RWPE2 (cell line): ENCODE measurements at regions not wholly inside any gene's neighbourhood (a gene's known extent, or its start where the extent isn't known, plus 50 kb on each side); places are given as distances from the start of the nearest gene placed in this dataset.

Source experiments
- ATAC-seq: fragments of 200-7000 bp; cut with Tn5 transposase; 3 replicates; pipeline ENCODE4 v1.9.1; 2021; ENCODE audit warnings: low read depth
- DNase-seq: peaks from one replicate; pipeline ENCODE4 v3.0.0-alpha.2; 2020; ENCODE audit warnings: low spot score
- H3K27ac ChIP-seq: fragments of 450-650 bp; 2 replicates; pipeline ENCODE4 v1.5.1; 2017; ENCODE audit warnings: mild to moderate bottlenecking; ENCODE audit not compliant: poor library complexity, severe bottlenecking
- H3K27me3 ChIP-seq: fragments of 250-450 bp; sonication (Bioruptor Pico); 2 replicates; pipeline ENCODE4 v1.5.1; 2021; ENCODE audit warnings: mild to moderate bottlenecking, moderate library complexity; ENCODE audit not compliant: insufficient read depth, poor library complexity, severe bottlenecking
- H3K36me3 ChIP-seq: fragments of 250-450 bp; sonication (Bioruptor Pico); 2 replicates; pipeline ENCODE4 v1.5.1; 2020; ENCODE audit warnings: low read depth, mild to moderate bottlenecking, moderate library complexity
- H3K4me1 ChIP-seq: fragments of 250-450 bp; sonication (Bioruptor Pico); 2 replicates; pipeline ENCODE4 v1.5.1; 2021; ENCODE audit warnings: mild to moderate bottlenecking, moderate library complexity; ENCODE audit not compliant: insufficient read depth, poor library complexity, severe bottlenecking
- H3K4me3 ChIP-seq: fragments of 250-450 bp; sonication (Bioruptor Pico); 2 replicates; pipeline ENCODE4 v1.5.1; 2021; ENCODE audit warnings: mild to moderate bottlenecking, moderate library complexity; ENCODE audit not compliant: severe bottlenecking
- H3K9me3 ChIP-seq: fragments of 250-450 bp; sonication (Bioruptor Pico); 2 replicates; pipeline ENCODE4 v1.5.1; 2021; ENCODE audit warnings: mild to moderate bottlenecking, moderate library complexity; ENCODE audit not compliant: severe bottlenecking
- TF ChIP-seq, protein P1 (sequence below): fragments of 450-650 bp; IDR thresholded peaks from one replicate; pipeline ENCODE4 v1.5.1; 2017; ENCODE audit warnings: mild to moderate bottlenecking, moderate library complexity; ENCODE audit not compliant: poor library complexity, severe bottlenecking

DNA sequence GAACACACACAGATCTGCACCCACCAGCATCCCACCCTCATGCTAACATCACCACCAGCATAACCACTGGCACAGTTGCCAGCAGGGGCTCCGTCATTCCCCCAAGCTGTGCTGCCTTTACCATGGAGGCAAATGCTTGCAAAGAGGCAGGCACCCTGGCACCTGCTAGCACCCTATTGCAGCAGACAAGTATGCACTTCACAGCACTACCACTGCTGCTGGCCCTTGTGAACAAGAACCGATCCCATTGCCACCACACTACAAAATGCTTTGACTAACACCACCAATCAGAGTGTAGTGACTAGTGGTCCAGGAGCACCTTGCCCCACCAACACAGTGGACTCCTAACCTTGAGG lies 862.2 kb upstream of the DPPA4 start:
- DNase-seq (no peak), ATAC-seq (no peak)
- Histone ChIP-seq H3K27me3 (peaks cover 5% of the 10 kb centered on the region), H3K4me1 (no peaks in the 10 kb centered on the region), H3K4me3 (no peak overlapping the region), H3K27ac (no peak overlapping the region), H3K9me3 (no peaks in the 10 kb centered on the region), H3K36me3 (no peaks in the 10 kb centered on the region)
- TF ChIP-seq, protein P1, sequence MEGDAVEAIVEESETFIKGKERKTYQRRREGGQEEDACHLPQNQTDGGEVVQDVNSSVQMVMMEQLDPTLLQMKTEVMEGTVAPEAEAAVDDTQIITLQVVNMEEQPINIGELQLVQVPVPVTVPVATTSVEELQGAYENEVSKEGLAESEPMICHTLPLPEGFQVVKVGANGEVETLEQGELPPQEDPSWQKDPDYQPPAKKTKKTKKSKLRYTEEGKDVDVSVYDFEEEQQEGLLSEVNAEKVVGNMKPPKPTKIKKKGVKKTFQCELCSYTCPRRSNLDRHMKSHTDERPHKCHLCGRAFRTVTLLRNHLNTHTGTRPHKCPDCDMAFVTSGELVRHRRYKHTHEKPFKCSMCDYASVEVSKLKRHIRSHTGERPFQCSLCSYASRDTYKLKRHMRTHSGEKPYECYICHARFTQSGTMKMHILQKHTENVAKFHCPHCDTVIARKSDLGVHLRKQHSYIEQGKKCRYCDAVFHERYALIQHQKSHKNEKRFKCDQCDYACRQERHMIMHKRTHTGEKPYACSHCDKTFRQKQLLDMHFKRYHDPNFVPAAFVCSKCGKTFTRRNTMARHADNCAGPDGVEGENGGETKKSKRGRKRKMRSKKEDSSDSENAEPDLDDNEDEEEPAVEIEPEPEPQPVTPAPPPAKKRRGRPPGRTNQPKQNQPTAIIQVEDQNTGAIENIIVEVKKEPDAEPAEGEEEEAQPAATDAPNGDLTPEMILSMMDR: no peak

DNA sequence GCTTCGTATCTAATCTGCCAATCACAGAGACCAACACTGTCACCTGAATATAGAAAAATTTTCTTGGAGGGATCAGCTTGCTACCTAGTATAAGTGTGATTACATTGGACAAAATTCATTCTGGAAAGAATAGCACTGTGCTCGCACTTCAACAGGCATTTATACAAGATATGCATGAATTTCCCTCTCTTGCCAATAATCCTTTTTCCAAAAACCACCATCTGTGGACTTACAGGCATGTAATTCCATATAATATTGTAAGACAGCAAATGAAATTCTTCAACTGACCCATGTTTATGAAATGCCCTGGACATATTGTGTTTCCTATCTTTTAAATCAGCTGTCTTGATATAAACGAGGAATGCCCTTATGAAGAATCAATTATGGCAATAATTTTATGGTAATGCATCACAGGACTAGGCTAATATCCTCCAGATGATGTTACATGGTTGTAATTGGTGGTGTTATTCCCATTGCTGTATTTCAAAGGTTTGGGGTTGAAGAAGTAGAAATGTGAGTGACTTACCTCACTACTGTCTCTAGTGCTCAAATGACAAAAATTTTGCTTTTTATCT lies 861.4 kb upstream of the NECTIN3 start:
- no peaks in the 10 kb centered on the region for H3K4me1 ChIP-seq
- no peak overlapping the region for H3K27ac ChIP-seq
- DNase-seq (no peak), ATAC-seq (no peak)
- TF ChIP-seq, protein P1: no peak
- H3K4me3 ChIP-seq: no peak overlapping the region
- no peaks in the 10 kb centered on the region for H3K36me3 ChIP-seq
- no peaks in the 10 kb centered on the region for H3K27me3 ChIP-seq
- H3K9me3 ChIP-seq: no peaks in the 10 kb centered on the region

DNA sequence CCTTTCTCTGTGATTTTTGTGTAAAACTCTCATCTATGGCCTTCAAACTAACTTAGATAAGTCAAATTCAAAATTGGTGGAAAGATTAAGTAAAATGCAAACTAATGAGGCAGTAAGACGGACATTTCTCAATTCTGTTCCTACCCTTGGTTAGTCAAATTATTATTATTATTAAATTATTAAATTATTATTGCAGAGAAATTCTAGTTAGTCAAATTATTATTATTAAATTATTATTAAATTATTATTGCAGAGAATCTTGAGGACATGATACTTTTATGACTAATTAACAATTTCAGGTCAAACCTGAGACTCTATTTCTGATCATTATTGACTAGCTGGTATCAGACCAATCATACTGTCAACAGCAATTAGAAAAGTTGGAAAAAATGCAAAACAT lies 845.0 kb upstream of the NECTIN3 start:
- Histone ChIP-seq H3K27me3 (no peaks in the 10 kb centered on the region), H3K27ac (no peak overlapping the region), H3K36me3 (no peaks in the 10 kb centered on the region), H3K4me3 (no peak overlapping the region), H3K9me3 (no peaks in the 10 kb centered on the region), H3K4me1 (no peaks in the 10 kb centered on the region)
- DNase-seq (no peak), ATAC-seq (no peak)
- TF ChIP-seq, protein P1: no peak

DNA sequence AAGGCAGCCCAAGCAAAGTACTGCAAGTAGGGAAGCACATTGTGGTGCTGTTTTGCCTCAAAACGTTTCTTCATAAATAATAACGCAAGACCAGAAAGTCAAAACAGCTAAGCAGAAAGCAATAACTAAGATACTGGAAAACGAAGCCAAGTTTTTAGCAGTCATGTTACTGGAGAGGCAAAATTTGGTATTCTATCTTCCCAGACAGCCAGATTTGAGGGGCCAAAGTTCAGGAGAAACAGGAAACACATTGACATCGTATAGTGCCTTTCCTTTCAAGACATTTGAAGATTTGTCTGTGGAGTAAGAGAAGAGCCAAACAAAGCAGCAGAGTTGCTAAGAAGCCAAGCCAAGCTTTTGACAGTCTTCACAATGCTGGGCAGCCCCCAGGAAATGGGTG lies 843.6 kb upstream of the NECTIN3 start:
- H3K27ac ChIP-seq: no peak overlapping the region
- H3K4me3 ChIP-seq: no peak overlapping the region
- no peak for DNase-seq
- H3K4me1 ChIP-seq: no peaks in the 10 kb centered on the region
- H3K27me3 ChIP-seq: no peaks in the 10 kb centered on the region
- TF ChIP-seq, protein P1: no peak
- H3K9me3 ChIP-seq: no peaks in the 10 kb centered on the region
- H3K36me3 ChIP-seq: no peaks in the 10 kb centered on the region
- ATAC-seq: no peak

DNA sequence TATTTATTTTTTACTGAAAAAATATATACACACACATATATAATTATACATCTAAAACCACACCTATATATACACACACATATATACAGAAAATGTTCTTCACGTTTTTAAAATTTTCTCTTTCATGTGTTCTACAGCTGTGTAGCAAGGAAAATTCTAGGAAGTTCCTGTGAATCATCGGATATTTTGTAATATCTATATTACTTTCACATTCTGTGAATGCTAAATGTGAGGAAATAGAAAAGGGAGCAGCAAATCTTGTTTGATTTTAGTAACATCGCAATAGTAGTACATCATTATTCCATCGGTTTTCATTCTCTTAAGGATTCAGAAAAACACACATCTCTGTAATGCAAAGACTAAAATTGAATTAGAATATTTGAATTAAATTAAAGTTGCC lies 836.8 kb upstream of the NECTIN3 start:
- no peaks in the 10 kb centered on the region for H3K9me3 ChIP-seq
- H3K27ac ChIP-seq: no peak overlapping the region
- no peaks in the 10 kb centered on the region for H3K27me3 ChIP-seq
- TF ChIP-seq, protein P1: no peak
- DNase-seq (no peak), ATAC-seq (no peak)
- no peak overlapping the region for H3K4me3 ChIP-seq
- no peaks in the 10 kb centered on the region for H3K4me1 ChIP-seq
- no peaks in the 10 kb centered on the region for H3K36me3 ChIP-seq
